ENCODE measurements at regions not wholly inside any gene's neighbourhood (a gene's known extent, or its start where the extent isn't known, plus 50 kb on each side); places are given as distances from the start of the nearest gene placed in this dataset.

DNA sequence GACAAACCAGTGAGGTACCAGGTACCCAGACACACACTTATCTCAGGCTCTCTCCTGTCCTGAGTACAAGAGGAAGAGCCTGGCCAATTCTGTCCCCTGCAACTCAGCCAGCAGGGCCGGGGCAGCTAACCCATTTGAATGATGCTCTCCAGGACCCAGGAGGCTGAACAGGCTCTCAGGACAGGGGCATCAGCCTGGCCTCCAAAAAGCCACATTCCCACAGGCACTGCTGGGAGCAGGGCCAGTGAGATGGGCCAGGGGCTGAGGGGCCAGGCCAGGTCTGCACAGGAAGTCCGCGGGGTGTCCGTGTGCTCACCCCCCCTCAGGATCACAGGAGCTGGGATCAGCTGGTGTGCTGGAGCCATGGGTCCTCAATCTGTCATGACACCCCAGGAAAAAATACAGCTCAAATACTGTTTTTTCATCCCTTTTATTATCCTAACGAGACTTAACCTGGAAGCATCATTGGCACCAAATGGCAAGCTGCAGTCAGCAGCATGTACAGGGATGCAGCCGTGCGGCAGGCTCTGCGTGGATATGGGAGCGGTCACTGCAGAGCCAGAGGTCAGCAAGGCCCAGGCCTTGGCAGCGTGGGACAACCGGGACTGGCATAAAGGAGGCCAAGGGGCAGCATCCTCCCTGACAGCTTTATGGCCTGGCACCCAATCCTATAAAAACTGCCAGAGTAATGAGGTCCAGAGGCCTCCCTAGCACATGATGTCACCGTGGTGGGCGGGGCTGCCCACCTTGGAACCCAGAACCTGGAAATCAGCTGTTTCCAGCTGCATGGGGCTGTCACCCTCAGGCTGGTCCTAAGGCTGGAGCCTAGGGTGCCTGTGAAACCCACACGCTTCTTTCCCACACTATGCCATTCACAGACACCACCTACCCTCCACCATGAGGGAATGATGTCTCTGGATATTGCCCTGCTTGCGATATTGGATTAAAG is 276.7 kb downstream of the C16orf95 start:
- Mint-ChIP-seq H3K36me3 (ENCODE audit: low read depth) (no peaks in the 10 kb centered on the region), H3K4me3 (no peak overlapping the region), H3K27me3 (peaks cover 5% of the 10 kb centered on the region), H3K27ac (no peak overlapping the region), H3K4me1 (no peaks in the 10 kb centered on the region), H3K9me3 (no peaks in the 10 kb centered on the region)
- ChIA-PET CTCF (no interaction called here), POLR2A (no interaction called here)
- no peak for DNase-seq
- intact Hi-C loops (cut with micrococcal nuclease): no loop called here
- ATAC-seq (ENCODE audit: low read depth): no peak
- TF ChIP-seq, protein P1, sequence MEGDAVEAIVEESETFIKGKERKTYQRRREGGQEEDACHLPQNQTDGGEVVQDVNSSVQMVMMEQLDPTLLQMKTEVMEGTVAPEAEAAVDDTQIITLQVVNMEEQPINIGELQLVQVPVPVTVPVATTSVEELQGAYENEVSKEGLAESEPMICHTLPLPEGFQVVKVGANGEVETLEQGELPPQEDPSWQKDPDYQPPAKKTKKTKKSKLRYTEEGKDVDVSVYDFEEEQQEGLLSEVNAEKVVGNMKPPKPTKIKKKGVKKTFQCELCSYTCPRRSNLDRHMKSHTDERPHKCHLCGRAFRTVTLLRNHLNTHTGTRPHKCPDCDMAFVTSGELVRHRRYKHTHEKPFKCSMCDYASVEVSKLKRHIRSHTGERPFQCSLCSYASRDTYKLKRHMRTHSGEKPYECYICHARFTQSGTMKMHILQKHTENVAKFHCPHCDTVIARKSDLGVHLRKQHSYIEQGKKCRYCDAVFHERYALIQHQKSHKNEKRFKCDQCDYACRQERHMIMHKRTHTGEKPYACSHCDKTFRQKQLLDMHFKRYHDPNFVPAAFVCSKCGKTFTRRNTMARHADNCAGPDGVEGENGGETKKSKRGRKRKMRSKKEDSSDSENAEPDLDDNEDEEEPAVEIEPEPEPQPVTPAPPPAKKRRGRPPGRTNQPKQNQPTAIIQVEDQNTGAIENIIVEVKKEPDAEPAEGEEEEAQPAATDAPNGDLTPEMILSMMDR (IDR thresholded peaks at IDR 0.05): no peak

DNA sequence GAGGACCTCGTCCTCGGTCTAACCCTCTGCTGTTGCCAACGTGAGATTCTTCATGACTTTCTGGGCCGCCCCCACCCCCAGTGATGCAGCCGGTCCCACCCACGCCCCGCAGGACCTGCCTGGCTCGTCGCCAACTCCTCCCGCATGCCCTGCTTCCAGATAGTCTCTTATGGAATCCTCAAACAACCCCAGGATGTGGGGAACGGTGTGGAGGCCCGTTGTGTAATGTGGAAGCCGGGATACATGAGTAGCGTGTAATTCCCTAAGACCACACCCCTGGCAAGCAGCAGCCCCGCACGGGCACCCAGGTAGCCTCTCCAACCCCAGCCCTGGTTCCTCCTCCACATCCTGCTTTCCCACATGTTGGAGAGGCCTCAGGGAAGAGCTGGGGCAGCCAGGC is 275.9 kb downstream of the C16orf95 start:
- Mint-ChIP-seq H3K4me1 (no peaks in the 10 kb centered on the region), H3K9me3 (no peaks in the 10 kb centered on the region), H3K4me3 (no peak overlapping the region), H3K36me3 (ENCODE audit: low read depth) (no peaks in the 10 kb centered on the region), H3K27me3 (peaks cover 5% of the 10 kb centered on the region), H3K27ac (no peak overlapping the region)
- DNase-seq (no peak), ATAC-seq (ENCODE audit: low read depth) (no peak)
- intact Hi-C loops (cut with micrococcal nuclease): no loop called here
- CTCF ChIA-PET: no interaction called here
- TF ChIP-seq, protein P1 (IDR thresholded peaks at IDR 0.05): no peak
- POLR2A ChIA-PET: no interaction called here

DNA sequence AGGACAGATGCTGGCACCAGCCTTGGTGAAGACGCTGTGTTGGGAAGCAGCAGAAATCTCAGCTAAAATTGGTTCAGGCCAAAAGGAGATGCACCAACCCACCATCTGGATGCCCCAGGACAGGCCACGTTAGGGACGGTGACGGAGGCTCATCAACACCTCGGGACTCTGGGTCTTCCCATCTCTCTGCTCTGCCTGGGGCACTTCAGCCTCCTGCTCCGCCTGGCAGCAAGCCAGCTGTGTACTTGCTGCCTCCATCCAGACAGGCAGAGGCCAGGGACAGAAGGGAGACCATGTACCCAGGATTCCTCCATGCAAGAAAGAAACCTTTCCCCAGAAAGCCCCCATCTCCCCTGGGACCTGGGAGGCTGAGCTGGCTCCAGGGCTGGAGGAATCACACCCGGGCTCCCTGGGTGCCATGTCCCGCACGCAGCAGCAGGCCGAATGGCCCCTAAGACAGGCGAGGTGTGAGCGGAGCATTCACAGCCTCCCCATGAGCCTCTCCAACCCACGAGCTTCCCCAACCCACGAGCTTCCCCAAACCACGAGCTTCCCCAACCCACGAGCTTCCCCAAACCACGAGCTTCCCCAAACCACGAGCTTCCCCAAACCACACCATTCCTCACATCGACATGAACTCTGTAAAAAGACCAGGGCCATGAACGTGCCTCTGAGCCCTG is 274.5 kb downstream of the C16orf95 start:
- Mint-ChIP-seq H3K4me1 (no peaks in the 10 kb centered on the region), H3K36me3 (ENCODE audit: low read depth) (no peaks in the 10 kb centered on the region), H3K27ac (peak overlapping the region; percentile 20), H3K9me3 (no peaks in the 10 kb centered on the region), H3K27me3 (peaks cover 5% of the 10 kb centered on the region), H3K4me3 (no peak overlapping the region)
- intact Hi-C loops (cut with micrococcal nuclease): no loop called here
- POLR2A ChIA-PET: no interaction called here
- TF ChIP-seq, protein P1 (IDR thresholded peaks at IDR 0.05): no peak
- CTCF ChIA-PET: no interaction called here
- ATAC-seq (ENCODE audit: low read depth) (no peak), DNase-seq (no peak)

DNA sequence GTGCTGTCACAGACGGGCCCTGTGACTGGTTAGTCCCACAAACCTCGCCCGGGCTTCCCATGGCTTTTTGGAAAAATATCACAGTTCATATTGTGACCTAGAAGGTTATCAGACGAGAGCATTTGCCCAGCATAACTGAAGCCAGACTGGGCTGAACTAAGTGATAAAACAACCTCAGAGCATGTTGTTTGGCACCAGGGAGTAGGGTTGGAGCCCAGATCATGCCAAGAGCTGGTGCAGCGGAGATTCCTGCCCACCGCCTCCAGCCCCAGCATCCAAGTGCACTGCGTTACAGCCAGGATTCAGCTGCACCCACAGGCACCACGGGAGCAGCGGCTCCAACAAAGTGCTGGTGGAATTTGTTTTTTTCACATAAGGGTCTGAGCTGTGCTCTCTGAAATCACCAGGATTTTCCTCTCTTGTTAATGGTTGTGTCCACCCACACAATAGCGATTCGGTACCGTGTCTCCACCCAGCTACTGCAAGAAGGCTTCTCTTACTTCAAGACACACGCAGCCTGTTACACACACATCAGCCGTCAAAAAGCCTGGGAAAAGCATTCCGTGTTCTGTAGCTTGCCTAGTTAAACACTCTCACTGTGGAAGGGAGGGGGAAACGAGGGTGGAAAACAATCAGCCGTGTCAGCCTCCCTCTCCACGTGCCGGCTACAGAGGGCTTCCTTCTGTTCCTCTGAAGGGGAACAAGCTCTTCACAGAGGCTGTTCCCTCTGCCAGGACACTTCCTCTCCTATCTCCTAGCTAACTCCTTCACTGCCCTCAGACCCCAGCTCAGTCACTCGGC is 273.8 kb downstream of the C16orf95 start:
- POLR2A ChIA-PET: no interaction called here
- DNase-seq: no peak
- H3K27me3 Mint-ChIP-seq: peaks cover 5% of the 10 kb centered on the region
- H3K4me3 Mint-ChIP-seq: no peak overlapping the region
- CTCF ChIA-PET: no interaction called here
- H3K4me1 Mint-ChIP-seq: no peaks in the 10 kb centered on the region
- intact Hi-C loops (cut with micrococcal nuclease): no loop called here
- H3K9me3 Mint-ChIP-seq: no peaks in the 10 kb centered on the region
- TF ChIP-seq, protein P1 (IDR thresholded peaks at IDR 0.05): no peak
- H3K27ac Mint-ChIP-seq: peak overlapping the region; percentile 20
- no peaks in the 10 kb centered on the region for H3K36me3 Mint-ChIP-seq (ENCODE audit: low read depth)
- no peak for ATAC-seq (ENCODE audit: low read depth)

DNA sequence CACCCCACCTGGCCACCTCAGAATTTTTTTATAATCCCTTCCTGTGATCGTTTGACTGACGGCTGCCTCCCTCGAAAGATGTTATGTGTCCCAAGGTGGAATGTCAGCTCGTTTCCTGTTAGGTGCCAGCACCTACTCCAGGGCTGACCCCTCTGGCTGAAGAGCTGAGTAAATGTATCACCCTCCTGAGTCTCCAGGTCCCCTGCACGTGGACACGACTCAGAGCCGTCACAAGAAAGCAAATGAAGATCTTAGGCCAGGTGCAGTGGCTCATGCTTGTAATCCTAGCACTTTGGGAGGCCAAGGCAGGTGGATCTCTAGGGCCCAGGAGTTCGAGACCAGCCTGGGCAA is 273.2 kb downstream of the C16orf95 start:
- CTCF ChIA-PET: no interaction called here
- no peaks in the 10 kb centered on the region for H3K4me1 Mint-ChIP-seq
- H3K4me3 Mint-ChIP-seq: no peak overlapping the region
- no peaks in the 10 kb centered on the region for H3K36me3 Mint-ChIP-seq (ENCODE audit: low read depth)
- intact Hi-C loops (cut with micrococcal nuclease): no loop called here
- POLR2A ChIA-PET: no interaction called here
- TF ChIP-seq, protein P1 (IDR thresholded peaks at IDR 0.05): no peak
- peaks cover 5% of the 10 kb centered on the region for H3K27me3 Mint-ChIP-seq
- H3K9me3 Mint-ChIP-seq: no peaks in the 10 kb centered on the region
- no peak for DNase-seq
- ATAC-seq (ENCODE audit: low read depth): no peak
- no peak overlapping the region for H3K27ac Mint-ChIP-seq

All from activated B cell treated with CpG ODN at 0.5 μM for 24 hours (primary cell).